HG02885 (cell line): ENCODE measurements at regions not wholly inside any gene's neighbourhood (a gene's known extent, or its start where the extent isn't known, plus 50 kb on each side); places are given as distances from the start of the nearest gene placed in this dataset.

Source experiments
- ATAC-seq: cut with Tn5 transposase; IDR thresholded peaks from one replicate; pipeline ENCODE4 v1.9.1; 2021; ENCODE audit warnings: mild to moderate bottlenecking; ENCODE audit not compliant: unreplicated experiment, poor library complexity

GRCh38 chr13:79267560-79267959, 138.5 kb downstream of the RBM26 start:
- ATAC-seq, result no peak

DNA sequence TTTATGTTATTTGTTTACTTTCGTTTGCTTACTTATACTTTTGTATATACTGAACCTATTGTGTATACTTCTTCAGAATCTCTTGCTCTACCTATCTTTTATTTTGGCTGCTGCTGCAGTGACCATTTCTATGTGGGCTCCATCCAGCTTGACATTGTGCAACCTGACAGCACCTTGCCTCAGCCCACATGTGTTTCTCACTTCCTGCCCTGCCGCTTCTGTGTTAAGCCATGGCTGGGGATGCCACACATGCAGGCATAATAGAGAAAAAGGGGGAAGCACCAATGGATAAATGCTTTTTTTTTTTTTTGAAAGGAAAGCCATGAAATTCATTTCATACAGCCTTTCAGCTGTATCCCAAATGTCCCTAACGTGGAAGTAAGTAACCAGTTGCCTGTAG, 147.6 kb downstream of the RBM26 start:
- ATAC-seq, result peak; percentile 99

DNA sequence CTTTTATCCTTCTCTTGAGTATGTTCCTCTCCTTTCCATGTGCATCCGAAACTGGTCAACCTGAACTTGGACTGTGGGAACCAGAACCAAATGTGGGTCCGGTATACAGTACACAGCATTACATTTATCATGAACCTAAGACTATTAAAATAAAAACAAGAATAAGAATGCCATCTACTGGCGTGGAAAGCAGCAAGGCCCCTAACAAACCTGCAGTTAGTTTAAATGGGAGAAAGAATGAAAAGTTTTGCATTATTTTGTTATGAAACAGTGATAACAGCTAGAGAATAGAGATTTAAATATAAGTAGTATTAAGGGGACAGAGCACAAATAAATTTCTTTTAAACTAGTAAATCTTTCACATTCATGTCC, 159.5 kb downstream of the RBM26 start:
- ATAC-seq, result peak; percentile 56

- ATAC-seq, result peak; percentile 77
Measured at GRCh38 chr13:79245937-79246577, 160.0 kb downstream of the RBM26 start.

DNA sequence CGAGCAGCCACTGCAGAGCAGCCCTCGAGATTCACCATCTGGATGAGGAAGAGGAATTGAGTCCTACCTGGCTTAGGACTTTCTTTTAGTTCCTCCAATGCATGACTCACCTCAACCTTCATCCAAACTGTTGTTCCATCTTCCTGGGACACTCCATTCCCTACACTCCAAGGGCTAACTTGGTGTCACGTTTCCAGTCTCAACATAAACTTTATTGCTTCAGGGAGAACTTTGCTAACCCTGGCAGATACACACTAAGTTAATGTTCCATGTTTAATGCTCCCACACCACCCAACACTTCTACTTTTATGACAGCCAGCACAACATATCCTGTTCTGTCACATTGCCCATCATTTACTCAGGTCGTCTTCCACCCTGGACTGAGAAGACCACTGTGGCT, 164.4 kb downstream of the RBM26 start:
- ATAC-seq, result no peak

DNA sequence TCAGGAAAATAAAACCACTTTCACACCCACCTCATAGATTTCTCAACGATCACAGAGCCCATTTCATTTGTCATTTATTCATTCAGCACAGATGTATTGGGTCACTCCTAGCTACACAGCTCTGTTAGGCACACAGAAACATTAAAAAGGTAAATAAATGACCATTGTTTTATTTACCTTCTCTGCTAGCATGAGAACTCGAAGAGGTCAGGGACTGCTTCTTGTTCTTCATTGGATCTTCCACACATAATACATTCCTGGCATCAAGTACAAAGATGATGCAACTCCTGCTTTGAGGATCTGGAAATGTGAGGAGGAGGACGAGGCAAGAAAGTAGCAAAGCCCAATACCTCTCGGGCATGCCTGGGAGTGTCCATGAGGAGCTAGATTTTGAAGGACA, 168.1 kb downstream of the RBM26 start:
- ATAC-seq, result no peak

- ATAC-seq, result no peak
Measured at GRCh38 chr13:79231887-79232286, 174.2 kb downstream of the RBM26 start.

GRCh38 chr13:79229761-79230160, 176.3 kb downstream of the RBM26 start:
- no peak for ATAC-seq

DNA sequence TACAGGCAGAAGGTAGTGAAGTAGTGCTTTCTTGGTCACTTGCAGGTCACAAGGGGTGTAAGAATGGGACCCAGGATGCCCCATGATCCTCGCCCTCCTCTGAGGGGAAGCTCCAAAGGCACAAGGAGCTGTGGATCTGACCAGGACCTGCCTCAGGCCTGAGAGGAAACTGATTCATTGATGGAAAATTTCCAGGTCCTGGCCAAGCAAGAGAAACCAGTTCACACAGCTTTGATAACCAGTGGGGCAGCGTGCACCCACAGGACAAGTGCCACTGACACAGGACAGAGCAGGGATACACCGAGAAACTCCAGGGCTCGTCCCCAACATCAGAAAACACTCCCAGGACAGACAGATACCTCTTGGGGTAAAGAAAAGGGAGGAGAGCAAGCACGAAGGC, 177.1 kb downstream of the RBM26 start:
- ATAC-seq, result no peak

DNA sequence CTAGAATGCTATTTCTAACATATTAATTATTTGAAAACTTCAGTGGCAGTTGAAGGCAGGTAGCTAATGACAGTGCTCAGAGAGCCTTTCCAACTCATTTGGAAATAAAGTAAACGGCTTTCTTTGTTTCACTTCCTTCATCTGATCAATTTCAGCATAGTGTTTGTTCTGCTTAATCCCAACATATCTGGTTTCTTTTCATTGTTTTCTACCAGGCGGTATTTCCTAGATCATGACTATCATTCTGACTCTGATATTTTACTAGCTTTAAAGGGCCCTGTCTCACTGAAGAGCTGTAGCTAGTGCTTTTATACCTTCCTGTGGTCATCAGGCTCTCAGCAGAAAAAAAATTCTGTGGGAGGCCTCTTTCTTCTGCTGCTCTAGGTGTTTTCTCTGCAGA, 178.6 kb downstream of the RBM26 start:
- peak; percentile 91 for ATAC-seq

- peak; percentile 30 for ATAC-seq
Measured at GRCh38 chr13:79226938-79227337, 179.1 kb downstream of the RBM26 start.

GRCh38 chr13:79226250-79226649, 179.8 kb downstream of the RBM26 start:
- no peak for ATAC-seq

- no peak for ATAC-seq
Measured at GRCh38 chr13:79225487-79226232, 180.4 kb downstream of the RBM26 start.

GRCh38 chr13:79222427-79223205, 183.4 kb downstream of the RBM26 start:
- no peak for ATAC-seq

DNA sequence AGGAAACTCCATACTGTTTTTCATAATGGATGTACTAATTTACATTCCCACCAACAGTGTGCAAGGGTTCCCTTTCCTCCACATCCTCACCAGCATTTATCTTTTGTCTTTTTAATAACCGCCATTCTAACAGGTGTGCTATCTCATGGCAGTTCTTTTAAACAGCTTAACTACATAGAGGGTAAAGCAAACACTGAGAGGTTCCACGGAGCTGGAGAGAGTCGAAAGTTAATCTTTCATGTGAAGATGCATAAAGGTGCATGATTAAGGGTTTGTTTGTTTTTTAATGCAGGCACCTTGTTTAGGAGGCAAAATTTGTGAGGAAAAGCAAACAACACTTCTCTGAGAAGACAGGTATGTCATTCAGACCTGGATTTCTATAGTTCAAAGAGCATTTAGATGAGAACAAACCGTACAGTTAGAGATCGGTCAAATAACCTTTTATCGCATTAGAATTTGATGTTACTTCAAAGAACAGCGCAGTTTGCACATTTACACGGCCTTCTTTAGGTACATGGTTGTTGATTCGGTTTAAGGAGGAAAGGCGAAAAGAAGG, 193.9 kb downstream of the RBM26 start:
- ATAC-seq, result no peak

DNA sequence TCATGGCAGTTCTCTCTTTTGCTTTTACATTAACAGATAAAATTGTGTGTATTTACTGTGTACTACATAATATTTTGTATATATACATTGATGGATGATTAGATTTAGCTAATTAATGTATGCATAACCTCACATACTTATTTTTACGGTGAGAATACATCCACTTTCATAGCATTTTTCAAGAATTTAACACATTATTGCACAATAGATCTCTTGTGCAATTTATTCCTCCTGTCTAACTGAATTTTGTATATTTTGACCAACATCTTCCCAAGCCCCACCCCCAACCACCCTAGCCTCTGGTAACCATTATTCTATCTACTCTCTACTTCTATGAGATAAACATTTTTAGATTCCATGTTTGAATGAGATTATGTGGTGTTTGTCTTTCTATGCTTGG, 194.7 kb downstream of the RBM26 start:
- no peak for ATAC-seq

GRCh38 chr13:79197933-79198332, 208.1 kb downstream of the RBM26 start:
- ATAC-seq, result no peak

DNA sequence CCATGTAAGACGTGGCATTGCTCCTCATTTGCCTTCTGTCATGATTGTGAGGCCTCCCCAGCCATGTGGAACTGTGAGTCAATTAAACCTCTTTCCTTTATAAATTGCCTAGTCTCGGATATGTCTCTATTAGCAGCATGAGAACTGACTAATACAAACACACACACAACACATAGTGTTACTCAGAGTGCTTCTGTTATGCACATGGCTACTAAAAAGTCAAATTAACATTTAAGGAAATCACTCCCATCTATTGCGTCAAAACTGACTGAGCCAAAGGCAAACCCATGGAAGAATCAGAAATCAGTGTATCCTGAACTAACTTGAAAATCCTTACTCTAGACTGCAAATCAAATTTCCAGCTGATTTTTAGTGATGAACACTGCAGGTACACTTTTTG, 209.2 kb downstream of the RBM26 start:
- ATAC-seq, result no peak

- no peak for ATAC-seq
Measured at GRCh38 chr13:79196366-79196765, 209.7 kb downstream of the RBM26 start.

- peak; percentile 37 for ATAC-seq
Measured at GRCh38 chr13:79194727-79195126, 211.3 kb downstream of the RBM26 start.

DNA sequence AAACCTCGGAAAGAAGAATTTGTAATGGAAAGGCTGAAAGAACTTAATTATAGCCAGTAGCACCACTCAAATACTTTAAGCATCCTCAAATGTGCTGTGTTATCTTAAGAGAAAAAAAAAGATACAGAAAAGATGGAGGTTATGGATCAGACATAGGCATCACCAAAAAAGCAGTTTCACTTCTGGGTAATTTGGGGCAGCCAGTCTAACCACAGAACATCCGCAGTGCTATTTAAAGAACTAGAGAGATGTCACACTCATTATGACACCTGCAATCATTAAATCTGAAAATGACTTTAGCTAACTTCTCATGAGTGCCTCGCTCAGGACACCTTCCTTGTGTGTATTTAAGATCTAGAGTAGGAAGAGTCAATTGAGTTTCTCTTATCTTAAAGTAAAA, 211.8 kb downstream of the RBM26 start:
- ATAC-seq, result peak; percentile 92
